Erythroblast (primary cell): ENCODE measurements at regions not wholly inside any gene's neighbourhood (a gene's known extent, or its start where the extent isn't known, plus 50 kb on each side); places are given as distances from the start of the nearest gene placed in this dataset.

Experiments used
- GATA1 ChIP-seq: IDR thresholded peaks from 2 replicates; pipeline ENCODE4 v1.6.1; 2011; ENCODE audit warnings: low read depth, mild to moderate bottlenecking, control low read depth, low read length, moderate library complexity
- POLR2A ChIP-seq: IDR thresholded peaks from 2 replicates; pipeline ENCODE4 v1.6.1; 2011; ENCODE audit warnings: mild to moderate bottlenecking, low read length

GRCh38 chr1:5475572-5475971 is 516.7 kb downstream of the NPHP4 start:
- TF ChIP-seq POLR2A (no peak), GATA1 (no peak)
